Breast epithelium (tissue), 3 donors: ENCODE measurements at regions not wholly inside any gene's neighbourhood (a gene's known extent, or its start where the extent isn't known, plus 50 kb on each side); places are given as distances from the start of the nearest gene placed in this dataset.
"Not testable (repeated sequence)": the region's sequence is repeated elsewhere in the genome, so short reads cannot be mapped to it uniquely, and the experiment has no call there.

Experiments used
- POLR2A ChIP-seq: fragments of 450-650 bp; IDR thresholded peaks from one replicate; pipeline ENCODE4 v1.6.1; 2016; ENCODE audit warnings: antibody characterized with exemption, mild to moderate bottlenecking, moderate library complexity
- POLR2AphosphoS5 ChIP-seq, 3 donors: sonication (generic); formaldehyde crosslinking; IDR thresholded peaks; one replicate each; pipeline ENCODE4 v1.6.1; 2017; ENCODE audit warnings: antibody characterized with exemption in 3 of 3
- TF ChIP-seq, protein P1 (sequence below), 3 donors: fragments of 450-650 bp; IDR thresholded peaks; one replicate each; pipeline ENCODE4 v1.5.1; 2016 to 2017; ENCODE audit warnings: antibody characterized with exemption in 3 of 3, mild to moderate bottlenecking in 3 of 3, moderate library complexity in 3 of 3

- TF ChIP-seq POLR2AphosphoS5 (IDR thresholded peaks at IDR 0.05); POLR2A: not testable (repeated sequence)
- TF ChIP-seq, protein P1, sequence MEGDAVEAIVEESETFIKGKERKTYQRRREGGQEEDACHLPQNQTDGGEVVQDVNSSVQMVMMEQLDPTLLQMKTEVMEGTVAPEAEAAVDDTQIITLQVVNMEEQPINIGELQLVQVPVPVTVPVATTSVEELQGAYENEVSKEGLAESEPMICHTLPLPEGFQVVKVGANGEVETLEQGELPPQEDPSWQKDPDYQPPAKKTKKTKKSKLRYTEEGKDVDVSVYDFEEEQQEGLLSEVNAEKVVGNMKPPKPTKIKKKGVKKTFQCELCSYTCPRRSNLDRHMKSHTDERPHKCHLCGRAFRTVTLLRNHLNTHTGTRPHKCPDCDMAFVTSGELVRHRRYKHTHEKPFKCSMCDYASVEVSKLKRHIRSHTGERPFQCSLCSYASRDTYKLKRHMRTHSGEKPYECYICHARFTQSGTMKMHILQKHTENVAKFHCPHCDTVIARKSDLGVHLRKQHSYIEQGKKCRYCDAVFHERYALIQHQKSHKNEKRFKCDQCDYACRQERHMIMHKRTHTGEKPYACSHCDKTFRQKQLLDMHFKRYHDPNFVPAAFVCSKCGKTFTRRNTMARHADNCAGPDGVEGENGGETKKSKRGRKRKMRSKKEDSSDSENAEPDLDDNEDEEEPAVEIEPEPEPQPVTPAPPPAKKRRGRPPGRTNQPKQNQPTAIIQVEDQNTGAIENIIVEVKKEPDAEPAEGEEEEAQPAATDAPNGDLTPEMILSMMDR (IDR thresholded peaks at IDR 0.05) = not testable (repeated sequence)
These were observed 2898.2 kb upstream of the OR11H1 start for GRCh38 chr22:12629815-12630214.
